GM23248 (cell line): ENCODE measurements at regions not wholly inside any gene's neighbourhood (a gene's known extent, or its start where the extent isn't known, plus 50 kb on each side); places are given as distances from the start of the nearest gene placed in this dataset.

ENCODE experiments used
- EZH2 ChIP-seq: fragments of 200-600 bp; sonication (generic); IDR thresholded peaks from 2 replicates; pipeline ENCODE4 v1.6.1; 2018; ENCODE audit warnings: antibody characterized with exemption, mild to moderate bottlenecking; ENCODE audit not compliant: insufficient read depth, poor library complexity, severe bottlenecking
- EZH2phosphoT487 ChIP-seq: fragments of 200-600 bp; sonication (generic); IDR thresholded peaks from 2 replicates; pipeline ENCODE4 v1.6.1; 2018; ENCODE audit warnings: antibody characterized with exemption, moderate library complexity, mild to moderate bottlenecking, low read depth; ENCODE audit not compliant: insufficient read depth

- no peak for TF ChIP-seq EZH2
- no peak for TF ChIP-seq EZH2phosphoT487
These were observed 52.9 kb upstream of the SNRPB2 start for GRCh38 chr20:16676891-16677290.
